Esophagus squamous epithelium (tissue), 5 donors: ENCODE measurements at regions not wholly inside any gene's neighbourhood (a gene's known extent, or its start where the extent isn't known, plus 50 kb on each side); places are given as distances from the start of the nearest gene placed in this dataset.
A peak's percentile ranks its signal among the peaks of the same experiment; 100 is the strongest.

ENCODE experiments used
- DNase-seq: peaks from one replicate; lab custom pipeline; 2025; lab: John Stamatoyannopoulos, UW
- H3K27ac ChIP-seq, 4 donors: fragments of 200-600 bp; sonication (generic); one replicate each; pipeline ENCODE4 v1.5.1; 2016 to 2019; ENCODE audit warnings: mild to moderate bottlenecking in 1 of 4
- H3K27me3 ChIP-seq, 4 donors: fragments of 200-600 bp; sonication (generic); 1 replicate in 3 of 4; 2 replicates in 1 of 4; pipeline versions ENCODE4 v1.5.1 to v1.6.0; 2017 to 2021; ENCODE audit warnings: antibody characterized with exemption in 1 of 4
- H3K36me3 ChIP-seq, 3 donors: fragments of 200-600 bp; sonication (generic); one replicate each; pipeline ENCODE4 v1.5.1; 2016 to 2019
- H3K4me1 ChIP-seq, 3 donors: fragments of 200-600 bp; sonication (generic); one replicate each; pipeline ENCODE4 v1.5.1; 2017 to 2019
- H3K4me3 ChIP-seq, 4 donors: fragments of 200-600 bp; sonication (generic); 1 replicate in 3 of 4; 2 replicates in 1 of 4; pipeline ENCODE4 v1.5.1; 2016 to 2019; ENCODE audit warnings: mild to moderate bottlenecking in 2 of 4, moderate library complexity in 1 of 4
- H3K9me3 ChIP-seq, 3 donors: fragments of 200-600 bp; sonication (generic); one replicate each; pipeline ENCODE4 v1.5.1; 2016 to 2019
- POLR2A ChIP-seq, 4 donors: fragments of 450-650 bp; IDR thresholded peaks; one replicate each; pipeline ENCODE4 v1.6.1; 2017; ENCODE audit warnings: antibody characterized with exemption in 4 of 4, mild to moderate bottlenecking in 4 of 4, moderate library complexity in 3 of 4
- WGBS, 2 donors: methylation state at CpG; one replicate each; pipeline ENCODE4 v1.1.5; 2018; 5-methylcytosine and 5-hydroxymethylcytosine counted together
- intact Hi-C: fragments of 100-400 bp; cut with DNase I; formaldehyde crosslinking; loops from one replicate; pipeline ENCODE4 v1.15.0; 2022
- TF ChIP-seq, protein P1 (sequence below), 6 experiments: fragments of 450-650 bp in 4 of 6; fragments of 200-600 bp in 2 of 6; sonication (generic) in 2 of 6; IDR thresholded peaks; one replicate each; pipeline ENCODE4 v1.5.1; 2016 to 2019; ENCODE audit warnings: antibody characterized with exemption in 6 of 6, mild to moderate bottlenecking in 4 of 6, moderate library complexity in 4 of 6
- donor health status: DM: yes; HTN: yes; CAD: no.

DNA sequence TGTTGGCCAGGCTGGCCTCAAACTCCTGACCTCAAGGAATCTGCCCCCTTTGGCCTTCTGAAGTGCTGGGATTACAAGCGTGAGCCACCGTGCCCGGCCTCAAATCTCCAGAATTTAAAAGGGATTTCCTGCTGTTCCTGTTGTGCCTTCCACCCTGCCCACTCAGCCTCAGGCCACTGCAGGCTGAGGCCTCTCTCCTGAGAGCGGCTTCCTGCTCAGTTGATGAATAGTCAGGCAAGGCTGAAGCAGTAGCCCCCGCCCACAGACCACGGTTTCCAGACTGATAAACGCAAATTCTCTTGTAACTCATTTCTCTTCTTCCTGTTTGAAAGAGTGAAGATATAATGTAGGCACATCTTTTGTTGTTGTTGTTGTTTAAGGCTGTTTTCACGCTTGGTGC lies 127.0 kb upstream of the PLCXD3 start:
- TF ChIP-seq POLR2A (IDR thresholded peaks at IDR 0.05): no peak
- TF ChIP-seq, protein P1, sequence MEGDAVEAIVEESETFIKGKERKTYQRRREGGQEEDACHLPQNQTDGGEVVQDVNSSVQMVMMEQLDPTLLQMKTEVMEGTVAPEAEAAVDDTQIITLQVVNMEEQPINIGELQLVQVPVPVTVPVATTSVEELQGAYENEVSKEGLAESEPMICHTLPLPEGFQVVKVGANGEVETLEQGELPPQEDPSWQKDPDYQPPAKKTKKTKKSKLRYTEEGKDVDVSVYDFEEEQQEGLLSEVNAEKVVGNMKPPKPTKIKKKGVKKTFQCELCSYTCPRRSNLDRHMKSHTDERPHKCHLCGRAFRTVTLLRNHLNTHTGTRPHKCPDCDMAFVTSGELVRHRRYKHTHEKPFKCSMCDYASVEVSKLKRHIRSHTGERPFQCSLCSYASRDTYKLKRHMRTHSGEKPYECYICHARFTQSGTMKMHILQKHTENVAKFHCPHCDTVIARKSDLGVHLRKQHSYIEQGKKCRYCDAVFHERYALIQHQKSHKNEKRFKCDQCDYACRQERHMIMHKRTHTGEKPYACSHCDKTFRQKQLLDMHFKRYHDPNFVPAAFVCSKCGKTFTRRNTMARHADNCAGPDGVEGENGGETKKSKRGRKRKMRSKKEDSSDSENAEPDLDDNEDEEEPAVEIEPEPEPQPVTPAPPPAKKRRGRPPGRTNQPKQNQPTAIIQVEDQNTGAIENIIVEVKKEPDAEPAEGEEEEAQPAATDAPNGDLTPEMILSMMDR (IDR thresholded peaks at IDR 0.05): no peak
- H3K36me3 ChIP-seq: no peaks in the 10 kb centered on the region
- no peak for DNase-seq
- intact Hi-C loops: no loop called here
- H3K9me3 ChIP-seq: no peaks in the 10 kb centered on the region
- H3K4me1 ChIP-seq: no peaks in the 10 kb centered on the region
- WGBS, 2 donors: 56 to 60% methylated on average over 5 to 7 of the region's 8 CpGs
- no peaks in the 10 kb centered on the region for H3K27me3 ChIP-seq
- no peak overlapping the region for H3K4me3 ChIP-seq
- no peak overlapping the region for H3K27ac ChIP-seq

DNA sequence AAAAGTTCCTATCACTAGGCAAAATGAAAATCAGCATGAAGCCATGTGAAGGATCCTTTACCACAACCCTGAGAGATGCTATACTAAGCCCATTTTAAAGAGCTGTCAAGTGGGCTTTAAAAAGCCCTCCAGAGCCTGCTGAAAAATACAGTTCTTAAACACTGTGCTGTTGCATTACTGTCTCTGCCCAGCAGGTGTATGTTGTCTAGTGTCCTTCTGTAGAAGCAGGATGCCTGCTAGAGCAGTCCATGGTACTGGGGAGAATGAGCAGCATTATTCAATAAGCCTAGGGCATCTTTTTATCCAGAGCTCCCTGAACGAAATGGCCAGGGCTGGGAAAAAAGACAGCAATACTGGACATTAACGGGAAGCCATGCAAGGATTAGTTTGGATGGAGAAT lies 126.2 kb upstream of the PLCXD3 start:
- Histone ChIP-seq H3K9me3 (no peaks in the 10 kb centered on the region), H3K4me1 (no peaks in the 10 kb centered on the region), H3K4me3 (no peak overlapping the region), H3K27ac (no peak overlapping the region), H3K27me3 (no peaks in the 10 kb centered on the region), H3K36me3 (no peaks in the 10 kb centered on the region)
- no peak for DNase-seq
- WGBS, 2 donors: 69 to 88% methylated on average over 2 of the region's 2 CpGs
- intact Hi-C loops: no loop called here
- TF ChIP-seq POLR2A (IDR thresholded peaks at IDR 0.05): no peak
- TF ChIP-seq, protein P1 (IDR thresholded peaks at IDR 0.05): peak in 1 of 6 experiments; percentile 7

DNA sequence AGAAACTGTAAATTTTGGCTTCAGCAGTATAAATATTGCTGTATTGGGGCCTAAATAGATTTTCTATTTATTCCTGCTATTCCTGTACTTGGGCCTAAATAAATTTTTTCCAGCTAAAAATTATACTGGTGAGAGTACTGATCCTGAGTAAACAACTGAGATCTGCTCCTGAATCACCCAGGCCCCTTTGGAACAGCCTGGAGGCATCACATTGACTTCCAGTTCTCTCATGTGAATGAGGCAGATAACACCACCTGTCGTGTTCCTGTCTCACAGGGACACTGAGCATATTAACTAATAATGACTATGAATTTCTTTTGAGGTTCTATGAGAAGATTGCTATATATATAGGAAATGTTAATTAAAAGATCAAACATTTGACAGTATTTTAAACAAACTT lies 119.5 kb upstream of the PLCXD3 start:
- no peak for TF ChIP-seq POLR2A (IDR thresholded peaks at IDR 0.05)
- TF ChIP-seq, protein P1 (IDR thresholded peaks at IDR 0.05): no peak
- no peak overlapping the region for H3K4me3 ChIP-seq
- no peaks in the 10 kb centered on the region for H3K36me3 ChIP-seq
- H3K9me3 ChIP-seq: no peaks in the 10 kb centered on the region
- intact Hi-C loops: no loop called here
- no peaks in the 10 kb centered on the region for H3K27me3 ChIP-seq
- no peak for DNase-seq
- no peak overlapping the region for H3K27ac ChIP-seq
- no peaks in the 10 kb centered on the region for H3K4me1 ChIP-seq
- 22 to 27% methylated on average over 1 of the region's 1 CpG for WGBS, 2 donors

DNA sequence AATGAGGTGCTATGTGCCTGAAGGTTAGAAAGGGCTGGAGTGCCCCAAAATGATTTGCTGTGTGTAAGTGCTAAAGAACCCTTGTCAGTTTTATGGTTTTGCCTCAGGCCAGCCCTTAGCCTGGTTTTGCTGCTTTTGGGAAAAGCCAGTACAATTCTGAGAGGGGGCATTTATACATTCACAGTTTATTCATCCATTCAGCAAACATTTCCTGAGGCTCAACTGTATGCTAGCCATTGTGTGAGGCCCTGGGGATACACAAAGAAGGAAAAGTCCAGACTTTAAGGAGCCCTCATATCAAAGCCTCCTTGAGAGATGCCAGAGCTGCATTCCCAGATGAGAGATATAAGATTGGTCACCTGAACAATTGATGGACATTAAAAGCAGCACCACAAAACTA lies 115.2 kb upstream of the PLCXD3 start:
- Histone ChIP-seq H3K9me3 (no peaks in the 10 kb centered on the region), H3K36me3 (no peaks in the 10 kb centered on the region), H3K27ac (no peak overlapping the region), H3K27me3 (no peaks in the 10 kb centered on the region), H3K4me1 (no peaks in the 10 kb centered on the region), H3K4me3 (no peak overlapping the region)
- no peak for DNase-seq
- TF ChIP-seq POLR2A (IDR thresholded peaks at IDR 0.05): no peak
- TF ChIP-seq, protein P1 (IDR thresholded peaks at IDR 0.05): no peak
- intact Hi-C loops: no loop called here

DNA sequence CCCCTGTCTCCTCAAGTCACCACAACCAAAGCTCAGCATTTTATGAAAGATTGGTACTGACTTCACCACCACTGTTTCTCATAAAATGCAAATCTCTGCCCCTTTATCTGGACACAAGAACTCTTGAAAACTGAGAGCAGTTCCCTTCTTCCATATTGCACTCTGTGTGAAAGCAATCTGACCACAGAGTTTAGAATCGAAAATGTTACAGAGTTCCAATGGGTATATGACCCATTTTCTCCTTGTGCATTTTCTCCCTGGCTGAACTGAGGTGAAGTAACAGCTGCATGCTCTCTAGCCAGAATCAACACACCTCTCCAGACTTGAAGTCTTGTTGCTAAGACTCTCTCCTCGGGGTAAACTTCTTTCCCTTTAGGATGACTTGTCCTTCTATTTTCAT lies 111.0 kb upstream of the PLCXD3 start:
- H3K27me3 ChIP-seq: no peaks in the 10 kb centered on the region
- H3K27ac ChIP-seq: no peak overlapping the region
- H3K9me3 ChIP-seq: no peaks in the 10 kb centered on the region
- H3K36me3 ChIP-seq: no peaks in the 10 kb centered on the region
- intact Hi-C loops: no loop called here
- WGBS, 2 donors: 35 to 45% methylated on average over 2 of the region's 2 CpGs
- no peaks in the 10 kb centered on the region for H3K4me1 ChIP-seq
- no peak for DNase-seq
- H3K4me3 ChIP-seq: no peak overlapping the region
- no peak for TF ChIP-seq POLR2A (IDR thresholded peaks at IDR 0.05)
- TF ChIP-seq, protein P1 (IDR thresholded peaks at IDR 0.05): no peak
